Hematopoietic multipotent progenitor cell treated with erythropoietin and hydrocortisone succinate and interleukin-3 and kit ligand, for 15 days (in vitro differentiated cells): ENCODE measurements at regions not wholly inside any gene's neighbourhood (a gene's known extent, or its start where the extent isn't known, plus 50 kb on each side); places are given as distances from the start of the nearest gene placed in this dataset.

ENCODE experiments used
- DNase-seq: peaks from one replicate; pipeline ENCODE4 v3.0.0-alpha.2; 2015; ENCODE audit warnings: low spot score

GRCh38 chr9:29701559-29701958 lies 2128.3 kb upstream of the C9orf72 start:
- DNase-seq, result no peak

- no peak for DNase-seq
Observed at GRCh38 chr9:29701971-29702370, 2128.7 kb upstream of the C9orf72 start.

GRCh38 chr9:29714860-29715259 lies 2141.6 kb upstream of the C9orf72 start:
- no peak for DNase-seq

- no peak for DNase-seq
Observed at GRCh38 chr9:29717631-29718030, 2144.3 kb upstream of the C9orf72 start.

- DNase-seq, result no peak
Observed at GRCh38 chr9:29730163-29730562, 2156.9 kb upstream of the C9orf72 start.

- DNase-seq, result no peak
Observed at GRCh38 chr9:29740518-29740917, 2167.2 kb upstream of the C9orf72 start.

- DNase-seq, result no peak
Observed at GRCh38 chr9:29741169-29741568, 2167.9 kb upstream of the C9orf72 start.

GRCh38 chr9:29750062-29750461 lies 2176.8 kb upstream of the C9orf72 start:
- no peak for DNase-seq

- no peak for DNase-seq
Observed at GRCh38 chr9:29751226-29751625, 2177.9 kb upstream of the C9orf72 start.

GRCh38 chr9:29753638-29754037 lies 2180.4 kb upstream of the C9orf72 start:
- no peak for DNase-seq

GRCh38 chr9:29769019-29769418 lies 2195.7 kb upstream of the C9orf72 start:
- no peak for DNase-seq

- DNase-seq, result no peak
Observed at GRCh38 chr9:29773676-29774075, 2200.4 kb upstream of the C9orf72 start.

- no peak for DNase-seq
Observed at GRCh38 chr9:29775491-29775890, 2202.2 kb upstream of the C9orf72 start.

- no peak for DNase-seq
Observed at GRCh38 chr9:29778281-29778849, 2205.1 kb upstream of the C9orf72 start.

- DNase-seq, result no peak
Observed at GRCh38 chr9:29793970-29794369, 2220.7 kb upstream of the C9orf72 start.

GRCh38 chr9:29796291-29796952 lies 2223.1 kb upstream of the C9orf72 start:
- no peak for DNase-seq

GRCh38 chr9:29798599-29798998 lies 2225.3 kb upstream of the C9orf72 start:
- no peak for DNase-seq

GRCh38 chr9:29799227-29799626 lies 2225.9 kb upstream of the C9orf72 start:
- no peak for DNase-seq

GRCh38 chr9:29800821-29801220 lies 2227.5 kb upstream of the C9orf72 start:
- no peak for DNase-seq

- no peak for DNase-seq
Observed at GRCh38 chr9:29802454-29802853, 2229.2 kb upstream of the C9orf72 start.

- DNase-seq, result no peak
Observed at GRCh38 chr9:29806937-29807618, 2233.8 kb upstream of the C9orf72 start.

GRCh38 chr9:29816954-29817703 lies 2243.8 kb upstream of the C9orf72 start:
- DNase-seq, result no peak

GRCh38 chr9:29822458-29822857 lies 2249.2 kb upstream of the C9orf72 start:
- no peak for DNase-seq
